Cardiac muscle cell (in vitro differentiated cells and primary cell): ENCODE measurements at regions not wholly inside any gene's neighbourhood (a gene's known extent, or its start where the extent isn't known, plus 50 kb on each side); places are given as distances from the start of the nearest gene placed in this dataset.

Experiments
- DNase-seq, 2 donors: peaks; one replicate each; pipeline versions ENCODE4 v3.0.0 to v3.0.0-alpha.2; 2010 to 2017; ENCODE audit warnings: low read depth in 1 of 2, low spot score in 1 of 2
- H3K27ac ChIP-seq: fragments of 200-600 bp; sonication (generic); 2 replicates; pipeline ENCODE4 v1.5.1; 2016
- H3K27me3 ChIP-seq: fragments of 200-600 bp; sonication (generic); 2 replicates; pipeline ENCODE4 v1.6.0; 2016; ENCODE audit warnings: control low read depth
- H3K36me3 ChIP-seq: fragments of 200-600 bp; sonication (generic); 2 replicates; pipeline ENCODE4 v1.5.1; 2016; ENCODE audit warnings: control low read depth
- H3K4me1 ChIP-seq: fragments of 200-600 bp; sonication (generic); 2 replicates; pipeline ENCODE4 v1.8.1; 2017; ENCODE audit warnings: low read depth, mild to moderate bottlenecking, mixed run types
- H3K4me3 ChIP-seq: fragments of 200-600 bp; sonication (generic); 2 replicates; pipeline ENCODE4 v1.5.1; 2016; ENCODE audit warnings: mild to moderate bottlenecking
- H3K9me3 ChIP-seq: fragments of 200-600 bp; sonication (generic); 2 replicates; pipeline ENCODE4 v1.5.1; 2017; ENCODE audit warnings: low read depth, mild to moderate bottlenecking, control low read depth
- CTCF ChIP-seq: IDR thresholded peaks from 2 replicates; pipeline ENCODE4 v1.5.1; 2012; ENCODE audit warnings: low read depth, mild to moderate bottlenecking, low read length

GRCh38 chr3:127390365-127391025 lies 102.6 kb upstream of the PRR20G start:
- Histone ChIP-seq H3K4me3 (no peak overlapping the region), H3K27ac (no peak overlapping the region), H3K36me3 (no peaks in the 10 kb centered on the region), H3K27me3 (no peaks in the 10 kb centered on the region), H3K4me1 (no peaks in the 10 kb centered on the region), H3K9me3 (no peaks in the 10 kb centered on the region)
- TF ChIP-seq CTCF: no peak
- DNase-seq: no peak

GRCh38 chr3:127389913-127390312 lies 102.1 kb upstream of the PRR20G start:
- no peak overlapping the region for H3K4me3 ChIP-seq
- H3K4me1 ChIP-seq: no peaks in the 10 kb centered on the region
- DNase-seq: no peak
- no peak for TF ChIP-seq CTCF
- no peaks in the 10 kb centered on the region for H3K9me3 ChIP-seq
- no peaks in the 10 kb centered on the region for H3K27me3 ChIP-seq
- H3K27ac ChIP-seq: no peak overlapping the region
- no peaks in the 10 kb centered on the region for H3K36me3 ChIP-seq

GRCh38 chr3:127389420-127389819 lies 101.6 kb upstream of the PRR20G start:
- TF ChIP-seq CTCF: no peak
- Histone ChIP-seq H3K4me3 (no peak overlapping the region), H3K36me3 (no peaks in the 10 kb centered on the region), H3K4me1 (no peaks in the 10 kb centered on the region), H3K27ac (no peak overlapping the region), H3K9me3 (no peaks in the 10 kb centered on the region), H3K27me3 (no peaks in the 10 kb centered on the region)
- DNase-seq: no peak

- no peak for DNase-seq
- Histone ChIP-seq H3K27ac (no peak overlapping the region), H3K36me3 (no peaks in the 10 kb centered on the region), H3K4me1 (no peaks in the 10 kb centered on the region), H3K4me3 (no peak overlapping the region), H3K9me3 (no peaks in the 10 kb centered on the region), H3K27me3 (no peaks in the 10 kb centered on the region)
- no peak for TF ChIP-seq CTCF
Measured at GRCh38 chr3:127388427-127388826, 100.6 kb upstream of the PRR20G start.

GRCh38 chr3:127387556-127388153 lies 99.8 kb upstream of the PRR20G start:
- no peak for DNase-seq

More at GRCh38 chr3:127387556-127388153, 99.8 kb upstream of the PRR20G start:
- TF ChIP-seq CTCF: no peak
- Histone ChIP-seq H3K4me3 (no peak overlapping the region), H3K27ac (no peak overlapping the region), H3K9me3 (no peaks in the 10 kb centered on the region), H3K27me3 (no peaks in the 10 kb centered on the region), H3K4me1 (no peaks in the 10 kb centered on the region), H3K36me3 (no peaks in the 10 kb centered on the region)
